HL-60 (cell line): ENCODE measurements at regions not wholly inside any gene's neighbourhood (a gene's known extent, or its start where the extent isn't known, plus 50 kb on each side); places are given as distances from the start of the nearest gene placed in this dataset.
"Not testable (repeated sequence)": the region's sequence is repeated elsewhere in the genome, so short reads cannot be mapped to it uniquely, and the experiment has no call there.

Source experiments
- DNase-seq, 2 experiments: peaks; one replicate each; pipeline ENCODE4 v3.0.0-alpha.2; 2010 to 2020; ENCODE audit warnings: low read depth in 1 of 2, low spot score in 1 of 2
- H3K27ac ChIP-seq: fragments of 250-450 bp; sonication (Bioruptor Pico); replicated peaks from 2 replicates; pipeline ENCODE4 v1.5.1; 2020; ENCODE audit warnings: mild to moderate bottlenecking, moderate library complexity
- H3K27me3 ChIP-seq: fragments of 250-450 bp; sonication (Bioruptor Pico); 2 replicates; pipeline ENCODE4 v1.5.1; 2021; ENCODE audit warnings: mild to moderate bottlenecking, moderate library complexity; ENCODE audit not compliant: insufficient read depth, poor library complexity, severe bottlenecking
- H3K4me3 ChIP-seq: replicated peaks from 2 replicates; pipeline ENCODE4 v1.5.1; 2011; ENCODE audit warnings: mild to moderate bottlenecking, control low read depth, low read length; ENCODE audit not compliant: insufficient read depth
- GABPA ChIP-seq: IDR thresholded peaks from 2 replicates; pipeline ENCODE4 v1.6.1; 2012; ENCODE audit warnings: low read depth
- POLR2AphosphoS5 ChIP-seq: IDR thresholded peaks from 2 replicates; pipeline ENCODE4 v1.6.1; 2012; ENCODE audit warnings: low read depth
- SPI1 ChIP-seq: IDR thresholded peaks from 2 replicates; pipeline ENCODE4 v1.6.1; 2012; ENCODE audit warnings: low read depth, mild to moderate bottlenecking, borderline replicate concordance
- TF ChIP-seq, protein P1 (sequence below): IDR thresholded peaks from one replicate; pipeline ENCODE4 v1.5.1; 2011; ENCODE audit warnings: low read length, control low read depth, inconsistent platforms; ENCODE audit not compliant: insufficient read depth
- TF ChIP-seq, protein P2 (sequence below): IDR thresholded peaks from 2 replicates; pipeline ENCODE4 v1.6.1; 2012; ENCODE audit warnings: low read depth; ENCODE audit not compliant: insufficient replicate concordance

DNA sequence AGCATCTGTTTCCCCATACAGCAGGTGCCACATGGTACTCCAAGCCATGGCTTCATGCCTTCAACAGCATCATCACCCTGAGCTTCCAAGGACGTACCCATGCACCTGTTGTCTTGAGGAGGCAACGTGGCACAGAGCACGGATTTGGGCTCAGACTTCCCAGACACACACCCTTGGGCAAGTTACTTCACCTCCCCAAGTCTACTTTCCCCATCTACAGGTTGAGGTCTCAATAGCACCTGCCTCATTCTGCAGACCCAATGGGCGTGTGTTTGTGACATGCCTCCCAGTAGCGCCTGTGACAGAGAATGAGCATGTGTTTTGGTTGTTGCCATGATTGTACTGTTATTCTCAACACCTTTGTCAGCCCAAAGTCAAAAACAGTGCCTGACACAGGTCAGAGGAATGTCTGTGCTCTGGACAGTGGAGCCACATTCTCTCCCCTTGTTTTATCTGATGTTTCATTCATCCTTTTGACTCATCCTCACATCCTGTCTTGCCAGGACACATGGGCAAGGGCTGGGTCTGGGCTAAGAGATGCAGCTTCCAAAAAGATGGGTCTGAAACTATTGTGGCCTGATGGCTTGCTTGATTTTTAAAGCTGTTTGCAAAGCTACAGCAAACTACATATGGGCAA, 53.4 kb upstream of the CCND1 start:
- DNase-seq = no peak
- Histone ChIP-seq H3K27ac (no peak overlapping the region), H3K27me3 (no peaks in the 10 kb centered on the region), H3K4me3 (no peak overlapping the region)
- TF ChIP-seq GABPA (no peak), POLR2AphosphoS5 (no peak), SPI1 (no peak)
- TF ChIP-seq, protein P1, sequence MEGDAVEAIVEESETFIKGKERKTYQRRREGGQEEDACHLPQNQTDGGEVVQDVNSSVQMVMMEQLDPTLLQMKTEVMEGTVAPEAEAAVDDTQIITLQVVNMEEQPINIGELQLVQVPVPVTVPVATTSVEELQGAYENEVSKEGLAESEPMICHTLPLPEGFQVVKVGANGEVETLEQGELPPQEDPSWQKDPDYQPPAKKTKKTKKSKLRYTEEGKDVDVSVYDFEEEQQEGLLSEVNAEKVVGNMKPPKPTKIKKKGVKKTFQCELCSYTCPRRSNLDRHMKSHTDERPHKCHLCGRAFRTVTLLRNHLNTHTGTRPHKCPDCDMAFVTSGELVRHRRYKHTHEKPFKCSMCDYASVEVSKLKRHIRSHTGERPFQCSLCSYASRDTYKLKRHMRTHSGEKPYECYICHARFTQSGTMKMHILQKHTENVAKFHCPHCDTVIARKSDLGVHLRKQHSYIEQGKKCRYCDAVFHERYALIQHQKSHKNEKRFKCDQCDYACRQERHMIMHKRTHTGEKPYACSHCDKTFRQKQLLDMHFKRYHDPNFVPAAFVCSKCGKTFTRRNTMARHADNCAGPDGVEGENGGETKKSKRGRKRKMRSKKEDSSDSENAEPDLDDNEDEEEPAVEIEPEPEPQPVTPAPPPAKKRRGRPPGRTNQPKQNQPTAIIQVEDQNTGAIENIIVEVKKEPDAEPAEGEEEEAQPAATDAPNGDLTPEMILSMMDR = no peak
- TF ChIP-seq, protein P2, sequence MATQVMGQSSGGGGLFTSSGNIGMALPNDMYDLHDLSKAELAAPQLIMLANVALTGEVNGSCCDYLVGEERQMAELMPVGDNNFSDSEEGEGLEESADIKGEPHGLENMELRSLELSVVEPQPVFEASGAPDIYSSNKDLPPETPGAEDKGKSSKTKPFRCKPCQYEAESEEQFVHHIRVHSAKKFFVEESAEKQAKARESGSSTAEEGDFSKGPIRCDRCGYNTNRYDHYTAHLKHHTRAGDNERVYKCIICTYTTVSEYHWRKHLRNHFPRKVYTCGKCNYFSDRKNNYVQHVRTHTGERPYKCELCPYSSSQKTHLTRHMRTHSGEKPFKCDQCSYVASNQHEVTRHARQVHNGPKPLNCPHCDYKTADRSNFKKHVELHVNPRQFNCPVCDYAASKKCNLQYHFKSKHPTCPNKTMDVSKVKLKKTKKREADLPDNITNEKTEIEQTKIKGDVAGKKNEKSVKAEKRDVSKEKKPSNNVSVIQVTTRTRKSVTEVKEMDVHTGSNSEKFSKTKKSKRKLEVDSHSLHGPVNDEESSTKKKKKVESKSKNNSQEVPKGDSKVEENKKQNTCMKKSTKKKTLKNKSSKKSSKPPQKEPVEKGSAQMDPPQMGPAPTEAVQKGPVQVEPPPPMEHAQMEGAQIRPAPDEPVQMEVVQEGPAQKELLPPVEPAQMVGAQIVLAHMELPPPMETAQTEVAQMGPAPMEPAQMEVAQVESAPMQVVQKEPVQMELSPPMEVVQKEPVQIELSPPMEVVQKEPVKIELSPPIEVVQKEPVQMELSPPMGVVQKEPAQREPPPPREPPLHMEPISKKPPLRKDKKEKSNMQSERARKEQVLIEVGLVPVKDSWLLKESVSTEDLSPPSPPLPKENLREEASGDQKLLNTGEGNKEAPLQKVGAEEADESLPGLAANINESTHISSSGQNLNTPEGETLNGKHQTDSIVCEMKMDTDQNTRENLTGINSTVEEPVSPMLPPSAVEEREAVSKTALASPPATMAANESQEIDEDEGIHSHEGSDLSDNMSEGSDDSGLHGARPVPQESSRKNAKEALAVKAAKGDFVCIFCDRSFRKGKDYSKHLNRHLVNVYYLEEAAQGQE = no peak

DNA sequence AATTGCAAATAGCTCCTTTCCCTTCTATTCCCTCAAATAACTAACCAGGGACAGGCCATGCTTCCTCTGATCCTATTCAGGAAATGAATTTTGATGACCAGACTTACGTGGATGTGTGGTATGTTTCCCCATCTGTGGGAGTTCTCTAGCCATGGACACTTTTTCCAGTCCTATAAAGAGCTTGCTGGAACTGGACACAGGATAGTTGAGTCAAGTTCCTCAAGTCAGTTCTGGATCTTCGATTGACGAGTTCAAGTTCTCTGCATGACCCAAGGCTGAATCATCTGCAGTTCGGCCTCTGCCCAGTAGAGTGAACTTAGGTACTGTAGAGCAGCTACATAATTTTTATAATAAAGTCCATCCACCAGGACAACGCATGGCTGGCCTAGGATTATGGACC, 52.7 kb upstream of the CCND1 start:
- Histone ChIP-seq H3K4me3 (no peak overlapping the region), H3K27ac (no peak overlapping the region), H3K27me3 (no peaks in the 10 kb centered on the region)
- TF ChIP-seq SPI1 (no peak), POLR2AphosphoS5 (no peak), GABPA (no peak)
- TF ChIP-seq, protein P1 = no peak
- TF ChIP-seq, protein P2 = no peak
- no peak for DNase-seq

DNA sequence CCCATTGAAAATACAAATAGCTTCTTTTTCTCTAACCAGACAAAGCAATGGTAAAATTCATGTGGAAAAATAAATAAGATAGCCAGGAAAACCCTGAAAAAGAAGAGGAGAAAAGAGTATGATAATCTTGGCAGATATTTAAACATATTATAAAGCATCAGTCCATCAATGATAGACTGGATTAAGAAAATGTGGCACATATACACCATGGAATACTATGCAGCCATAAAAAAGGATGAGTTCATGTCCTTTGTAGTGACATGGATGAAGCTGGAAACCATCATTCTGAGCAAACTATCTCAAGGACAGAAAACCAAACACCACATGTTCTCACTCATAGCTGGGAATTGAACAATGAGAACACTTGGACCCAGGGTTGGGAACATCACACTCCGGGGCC, 50.9 kb upstream of the CCND1 start:
- DNase-seq, H3K4me3 ChIP-seq, H3K27ac ChIP-seq, H3K27me3 ChIP-seq: not testable (repeated sequence)
